WTC11 (cell line): ENCODE measurements at regions not wholly inside any gene's neighbourhood (a gene's known extent, or its start where the extent isn't known, plus 50 kb on each side); places are given as distances from the start of the nearest gene placed in this dataset.
A peak's percentile ranks its signal among the peaks of the same experiment; 100 is the strongest.

Experiments used
- ATAC-seq: fragments of 200-7000 bp; cut with Tn5 transposase; 2 replicates; pipeline ENCODE4 v1.10.0; 2021; ENCODE audit warnings: mild to moderate bottlenecking, moderate library complexity
- CTCF ChIA-PET: fragments of 300-600 bp; sonication (Branson Sonifier 250); formaldehyde crosslinking; loops from one replicate; lab custom pipeline; 2021; ENCODE audit warnings: antibody characterized with exemption; lab: Charles Lee
- POLR2A ChIA-PET: fragments of 350-600 bp; sonication (Branson Sonifier 250); formaldehyde crosslinking; loops from one replicate; lab custom pipeline; 2021; ENCODE audit warnings: antibody characterized with exemption; lab: Charles Lee
- DNase-seq: peaks from one replicate; pipeline ENCODE4 v3.0.0; 2021; ENCODE audit warnings: low spot score
- H3K27ac Mint-ChIP-seq: 2 replicates; pipeline ENCODE4 v1.8.0; 2021; ENCODE audit warnings: mixed read lengths
- H3K27me3 Mint-ChIP-seq: 2 replicates; pipeline ENCODE4 v1.8.0; 2021; ENCODE audit warnings: low read depth, mild to moderate bottlenecking, moderate library complexity, mixed read lengths
- H3K36me3 Mint-ChIP-seq: 2 replicates; pipeline ENCODE4 v1.8.0; 2021; ENCODE audit warnings: mixed read lengths
- H3K4me1 Mint-ChIP-seq: 2 replicates; pipeline ENCODE4 v1.8.0; 2022; ENCODE audit warnings: mixed read lengths
- H3K4me3 Mint-ChIP-seq: 2 replicates; pipeline ENCODE4 v1.8.0; 2021; ENCODE audit warnings: mild to moderate bottlenecking, moderate library complexity, mixed read lengths
- H3K9me3 Mint-ChIP-seq: 2 replicates; pipeline ENCODE4 v1.8.0; 2021; ENCODE audit warnings: mixed read lengths
- ATF1 ChIP-seq: sonication (generic); formaldehyde crosslinking; IDR thresholded peaks from 2 replicates; pipeline ENCODE4 v1.8.1; 2023; ENCODE audit warnings: mild to moderate bottlenecking, moderate library complexity, missing genetic modification reagents
- CBFB ChIP-seq: sonication (generic); formaldehyde crosslinking; IDR thresholded peaks from 2 replicates; pipeline ENCODE4 v1.8.1; 2022; ENCODE audit warnings: mild to moderate bottlenecking, low read depth, missing genetic modification reagents
- FOXP1 ChIP-seq: sonication (generic); formaldehyde crosslinking; IDR thresholded peaks from 2 replicates; pipeline ENCODE4 v1.8.0; 2022; ENCODE audit warnings: missing genetic modification reagents, mild to moderate bottlenecking, moderate library complexity, borderline replicate concordance
- GTF2I ChIP-seq: fragments of 250-450 bp; sonication (Bioruptor Pico); conservative IDR thresholded peaks from 2 replicates; pipeline ENCODE4 v1.4.0; 2021; ENCODE audit warnings: mild to moderate bottlenecking
- IRF2 ChIP-seq: sonication (generic); formaldehyde crosslinking; IDR thresholded peaks from 2 replicates; pipeline ENCODE4 v1.8.0; 2022; ENCODE audit warnings: low read depth, missing genetic modification reagents, borderline replicate concordance
- NFE2L1 ChIP-seq: sonication (generic); formaldehyde crosslinking; IDR thresholded peaks from 2 replicates; pipeline ENCODE4 v1.8.1; 2023; ENCODE audit warnings: missing genetic modification reagents
- NR2C2 ChIP-seq: sonication (generic); formaldehyde crosslinking; IDR thresholded peaks from 2 replicates; pipeline ENCODE4 v1.8.0; 2022; ENCODE audit warnings: mild to moderate bottlenecking, missing genetic modification reagents
- TEAD4 ChIP-seq: sonication (generic); formaldehyde crosslinking; IDR thresholded peaks from 2 replicates; pipeline ENCODE4 v1.8.0; 2022; ENCODE audit warnings: mild to moderate bottlenecking, missing genetic modification reagents
- ZBTB21 ChIP-seq: sonication (generic); formaldehyde crosslinking; IDR thresholded peaks from 2 replicates; pipeline ENCODE4 v1.8.1; 2023; ENCODE audit warnings: mild to moderate bottlenecking, missing genetic modification reagents, borderline replicate concordance
- TF ChIP-seq, protein P1 (sequence below): sonication (generic); formaldehyde crosslinking; IDR thresholded peaks from 2 replicates; pipeline ENCODE4 v1.8.0; 2022; ENCODE audit warnings: missing genetic modification reagents
- TF ChIP-seq, protein P2 (sequence below): sonication (generic); formaldehyde crosslinking; IDR thresholded peaks from 2 replicates; pipeline ENCODE4 v1.8.1; 2023; ENCODE audit warnings: mild to moderate bottlenecking, moderate library complexity, missing genetic modification reagents
- TF ChIP-seq, protein P3 (sequence below): sonication (generic); formaldehyde crosslinking; IDR thresholded peaks from 2 replicates; pipeline ENCODE4 v1.8.0; 2023; ENCODE audit warnings: missing genetic modification reagents
- TF ChIP-seq, protein P4 (sequence below): fragments of 250-450 bp; sonication (Bioruptor Pico); IDR thresholded peaks from 2 replicates; pipeline ENCODE4 v1.8.0; 2021; ENCODE audit warnings: mild to moderate bottlenecking
- TF ChIP-seq, protein P5 (sequence below): sonication (generic); formaldehyde crosslinking; IDR thresholded peaks from 2 replicates; pipeline ENCODE4 v1.8.0; 2022; ENCODE audit warnings: mild to moderate bottlenecking, missing genetic modification reagents
- TF ChIP-seq, protein P6 (sequence below): sonication (generic); formaldehyde crosslinking; IDR thresholded peaks from 2 replicates; pipeline ENCODE4 v1.8.0; 2022; ENCODE audit warnings: mild to moderate bottlenecking, missing genetic modification reagents

DNA sequence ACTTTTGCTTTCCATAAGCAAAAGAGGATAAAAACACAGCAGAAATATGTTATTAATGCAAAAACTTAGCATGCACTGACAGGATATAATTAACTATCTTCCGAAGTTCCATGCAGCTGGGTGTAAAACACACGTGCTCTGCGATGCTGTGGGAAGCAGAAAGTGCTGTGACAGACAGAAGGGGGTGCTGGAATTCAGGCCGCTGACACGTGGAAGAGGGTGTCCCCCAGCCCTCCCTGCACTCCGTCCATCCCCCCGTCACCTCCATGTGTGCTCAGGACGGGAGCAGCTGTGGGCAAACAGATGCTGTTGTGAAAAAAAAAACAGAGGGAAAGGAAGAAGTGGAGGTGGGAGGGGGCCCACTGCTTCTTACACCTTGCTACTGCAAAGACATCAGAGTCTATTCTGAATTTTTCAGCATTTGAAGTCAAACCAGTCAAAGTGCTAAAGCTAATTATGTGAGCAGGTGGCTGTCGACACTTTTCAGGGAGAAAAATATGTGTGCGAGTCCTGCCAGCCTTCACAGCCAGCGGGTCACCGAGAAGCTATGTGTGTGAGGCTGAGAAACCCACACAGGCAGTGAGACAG lies 175.9 kb upstream of the AFDN start:
- ATAC-seq: no peak; the same call in 1 of the 2 replicates
- TF ChIP-seq GTF2I (CRISPR knock-in tag) (no peak), ATF1 (CRISPR knock-in tag) (no peak)
- TF ChIP-seq, protein P1, sequence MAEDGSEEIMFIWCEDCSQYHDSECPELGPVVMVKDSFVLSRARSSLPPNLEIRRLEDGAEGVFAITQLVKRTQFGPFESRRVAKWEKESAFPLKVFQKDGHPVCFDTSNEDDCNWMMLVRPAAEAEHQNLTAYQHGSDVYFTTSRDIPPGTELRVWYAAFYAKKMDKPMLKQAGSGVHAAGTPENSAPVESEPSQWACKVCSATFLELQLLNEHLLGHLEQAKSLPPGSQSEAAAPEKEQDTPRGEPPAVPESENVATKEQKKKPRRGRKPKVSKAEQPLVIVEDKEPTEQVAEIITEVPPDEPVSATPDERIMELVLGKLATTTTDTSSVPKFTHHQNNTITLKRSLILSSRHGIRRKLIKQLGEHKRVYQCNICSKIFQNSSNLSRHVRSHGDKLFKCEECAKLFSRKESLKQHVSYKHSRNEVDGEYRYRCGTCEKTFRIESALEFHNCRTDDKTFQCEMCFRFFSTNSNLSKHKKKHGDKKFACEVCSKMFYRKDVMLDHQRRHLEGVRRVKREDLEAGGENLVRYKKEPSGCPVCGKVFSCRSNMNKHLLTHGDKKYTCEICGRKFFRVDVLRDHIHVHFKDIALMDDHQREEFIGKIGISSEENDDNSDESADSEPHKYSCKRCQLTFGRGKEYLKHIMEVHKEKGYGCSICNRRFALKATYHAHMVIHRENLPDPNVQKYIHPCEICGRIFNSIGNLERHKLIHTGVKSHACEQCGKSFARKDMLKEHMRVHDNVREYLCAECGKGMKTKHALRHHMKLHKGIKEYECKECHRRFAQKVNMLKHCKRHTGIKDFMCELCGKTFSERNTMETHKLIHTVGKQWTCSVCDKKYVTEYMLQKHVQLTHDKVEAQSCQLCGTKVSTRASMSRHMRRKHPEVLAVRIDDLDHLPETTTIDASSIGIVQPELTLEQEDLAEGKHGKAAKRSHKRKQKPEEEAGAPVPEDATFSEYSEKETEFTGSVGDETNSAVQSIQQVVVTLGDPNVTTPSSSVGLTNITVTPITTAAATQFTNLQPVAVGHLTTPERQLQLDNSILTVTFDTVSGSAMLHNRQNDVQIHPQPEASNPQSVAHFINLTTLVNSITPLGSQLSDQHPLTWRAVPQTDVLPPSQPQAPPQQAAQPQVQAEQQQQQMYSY (CRISPR knock-in tag): no peak
- TF ChIP-seq, all 79 proteins: peak for 0
- H3K4me3 Mint-ChIP-seq: no peak overlapping the region
- POLR2A ChIA-PET: no interaction called here
- H3K36me3 Mint-ChIP-seq: no peaks in the 10 kb centered on the region
- CTCF ChIA-PET: no interaction called here
- no peaks in the 10 kb centered on the region for H3K27me3 Mint-ChIP-seq
- H3K27ac Mint-ChIP-seq: no peak overlapping the region
- peaks cover 11% of the 10 kb centered on the region for H3K4me1 Mint-ChIP-seq
- H3K9me3 Mint-ChIP-seq: peaks cover 3% of the 10 kb centered on the region; the same call in 1 of the 2 replicates
- DNase-seq: no peak

DNA sequence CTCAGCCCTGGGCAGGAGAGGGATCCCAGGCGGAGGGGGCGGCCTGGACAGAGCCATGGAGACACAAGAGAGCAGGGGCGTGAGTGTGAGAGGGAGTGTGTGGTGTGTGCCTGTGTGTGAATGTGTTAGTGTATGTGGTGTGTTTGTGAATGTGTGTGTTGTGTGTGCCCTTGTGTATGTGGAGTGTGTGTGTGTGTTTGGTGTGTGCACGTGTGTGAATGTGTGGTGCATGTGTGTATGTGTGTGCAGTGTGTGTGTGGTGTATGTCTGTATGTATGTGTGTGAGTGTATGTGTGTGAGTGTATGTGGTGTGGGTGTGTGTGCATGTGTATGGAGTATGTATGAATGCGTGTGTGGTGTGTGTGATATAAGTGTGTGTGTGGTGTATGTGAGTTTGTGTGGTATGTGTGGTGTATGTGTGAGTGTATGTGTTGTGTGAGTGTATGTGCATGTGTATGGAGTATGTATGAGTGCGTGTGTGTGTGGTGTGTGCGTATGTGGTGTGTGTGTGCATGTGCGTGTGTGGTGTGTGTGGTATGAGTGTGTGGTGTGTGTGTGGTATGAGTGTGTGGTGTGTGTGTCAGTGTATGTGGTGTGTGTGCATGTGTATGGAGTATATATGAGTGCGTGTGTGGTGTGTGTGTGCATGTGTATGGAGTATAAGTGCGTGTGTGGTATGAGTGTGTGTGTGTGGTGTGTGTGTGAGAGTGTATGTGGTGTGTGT lies 175.2 kb upstream of the AFDN start:
- POLR2A ChIA-PET: no interaction called here
- TF ChIP-seq CBFB (CRISPR knock-in tag) (no peak), NFE2L1 (CRISPR knock-in tag) (peak; percentile 55; the same call in 1 of the 2 replicates)
- H3K36me3 Mint-ChIP-seq: no peaks in the 10 kb centered on the region
- no peak overlapping the region for H3K27ac Mint-ChIP-seq
- no peaks in the 10 kb centered on the region for H3K27me3 Mint-ChIP-seq
- peaks cover 3% of the 10 kb centered on the region; the same call in 1 of the 2 replicates for H3K9me3 Mint-ChIP-seq
- no peak overlapping the region for H3K4me3 Mint-ChIP-seq
- CTCF ChIA-PET: no interaction called here
- DNase-seq (no peak), ATAC-seq (no peak)
- H3K4me1 Mint-ChIP-seq: peaks cover 11% of the 10 kb centered on the region

DNA sequence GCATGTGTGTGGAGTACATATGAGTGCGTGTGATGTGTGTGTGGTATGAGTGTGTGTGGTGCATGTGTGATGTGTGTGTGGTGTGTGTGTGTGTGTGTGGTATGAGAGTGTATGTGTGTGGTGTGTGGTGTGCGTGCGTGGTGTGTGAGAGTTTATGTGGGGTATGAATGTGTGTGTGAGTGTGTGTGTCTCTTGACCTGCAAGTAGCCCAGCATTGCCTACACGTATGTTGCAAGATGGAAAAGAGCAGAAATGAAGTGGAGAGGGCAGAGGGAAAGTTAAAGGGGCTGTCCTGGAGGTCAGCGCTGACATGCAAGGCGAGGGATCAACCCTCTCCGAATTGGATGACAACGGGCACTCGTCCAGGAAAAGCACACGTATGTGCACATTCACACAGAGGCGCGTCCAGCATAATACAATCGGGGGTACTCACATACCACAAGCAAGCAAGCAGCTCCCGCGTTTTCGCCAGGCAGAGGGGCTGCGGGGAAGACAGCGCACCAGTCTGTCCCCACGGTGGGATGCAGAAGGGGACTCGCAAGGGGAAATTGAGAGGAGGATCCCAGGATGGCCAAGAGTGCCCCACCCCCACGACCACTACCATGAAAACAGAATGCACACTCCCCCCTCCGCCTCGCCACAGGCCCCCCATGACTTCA lies 174.5 kb upstream of the AFDN start:
- DNase-seq: no peak
- Mint-ChIP-seq H3K36me3 (no peaks in the 10 kb centered on the region), H3K4me3 (no peak overlapping the region), H3K27me3 (no peaks in the 10 kb centered on the region), H3K27ac (no peak overlapping the region), H3K9me3 (peaks cover 3% of the 10 kb centered on the region; the same call in 1 of the 2 replicates), H3K4me1 (peaks cover 8% of the 10 kb centered on the region)
- no peak for ATAC-seq
- ChIA-PET CTCF (no interaction called here), POLR2A (no interaction called here)
- TF ChIP-seq FOXP1 (CRISPR knock-in tag) (no peak), ATF1 (CRISPR knock-in tag) (no peak), IRF2 (no peak), ZBTB21 (CRISPR knock-in tag) (no peak), TEAD4 (no peak), NR2C2 (no peak)
- TF ChIP-seq, protein P2, sequence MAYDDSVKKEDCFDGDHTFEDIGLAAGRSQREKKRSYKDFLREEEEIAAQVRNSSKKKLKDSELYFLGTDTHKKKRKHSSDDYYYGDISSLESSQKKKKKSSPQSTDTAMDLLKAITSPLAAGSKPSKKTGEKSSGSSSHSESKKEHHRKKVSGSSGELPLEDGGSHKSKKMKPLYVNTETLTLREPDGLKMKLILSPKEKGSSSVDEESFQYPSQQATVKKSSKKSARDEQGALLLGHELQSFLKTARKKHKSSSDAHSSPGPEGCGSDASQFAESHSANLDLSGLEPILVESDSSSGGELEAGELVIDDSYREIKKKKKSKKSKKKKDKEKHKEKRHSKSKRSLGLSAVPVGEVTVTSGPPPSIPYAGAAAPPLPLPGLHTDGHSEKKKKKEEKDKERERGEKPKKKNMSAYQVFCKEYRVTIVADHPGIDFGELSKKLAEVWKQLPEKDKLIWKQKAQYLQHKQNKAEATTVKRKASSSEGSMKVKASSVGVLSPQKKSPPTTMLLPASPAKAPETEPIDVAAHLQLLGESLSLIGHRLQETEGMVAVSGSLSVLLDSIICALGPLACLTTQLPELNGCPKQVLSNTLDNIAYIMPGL (CRISPR knock-in tag): no peak
- TF ChIP-seq, protein P3, sequence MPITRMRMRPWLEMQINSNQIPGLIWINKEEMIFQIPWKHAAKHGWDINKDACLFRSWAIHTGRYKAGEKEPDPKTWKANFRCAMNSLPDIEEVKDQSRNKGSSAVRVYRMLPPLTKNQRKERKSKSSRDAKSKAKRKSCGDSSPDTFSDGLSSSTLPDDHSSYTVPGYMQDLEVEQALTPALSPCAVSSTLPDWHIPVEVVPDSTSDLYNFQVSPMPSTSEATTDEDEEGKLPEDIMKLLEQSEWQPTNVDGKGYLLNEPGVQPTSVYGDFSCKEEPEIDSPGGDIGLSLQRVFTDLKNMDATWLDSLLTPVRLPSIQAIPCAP (CRISPR knock-in tag): no peak
- TF ChIP-seq, protein P4, sequence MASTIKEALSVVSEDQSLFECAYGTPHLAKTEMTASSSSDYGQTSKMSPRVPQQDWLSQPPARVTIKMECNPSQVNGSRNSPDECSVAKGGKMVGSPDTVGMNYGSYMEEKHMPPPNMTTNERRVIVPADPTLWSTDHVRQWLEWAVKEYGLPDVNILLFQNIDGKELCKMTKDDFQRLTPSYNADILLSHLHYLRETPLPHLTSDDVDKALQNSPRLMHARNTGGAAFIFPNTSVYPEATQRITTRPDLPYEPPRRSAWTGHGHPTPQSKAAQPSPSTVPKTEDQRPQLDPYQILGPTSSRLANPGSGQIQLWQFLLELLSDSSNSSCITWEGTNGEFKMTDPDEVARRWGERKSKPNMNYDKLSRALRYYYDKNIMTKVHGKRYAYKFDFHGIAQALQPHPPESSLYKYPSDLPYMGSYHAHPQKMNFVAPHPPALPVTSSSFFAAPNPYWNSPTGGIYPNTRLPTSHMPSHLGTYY: no peak
- TF ChIP-seq, protein P5, sequence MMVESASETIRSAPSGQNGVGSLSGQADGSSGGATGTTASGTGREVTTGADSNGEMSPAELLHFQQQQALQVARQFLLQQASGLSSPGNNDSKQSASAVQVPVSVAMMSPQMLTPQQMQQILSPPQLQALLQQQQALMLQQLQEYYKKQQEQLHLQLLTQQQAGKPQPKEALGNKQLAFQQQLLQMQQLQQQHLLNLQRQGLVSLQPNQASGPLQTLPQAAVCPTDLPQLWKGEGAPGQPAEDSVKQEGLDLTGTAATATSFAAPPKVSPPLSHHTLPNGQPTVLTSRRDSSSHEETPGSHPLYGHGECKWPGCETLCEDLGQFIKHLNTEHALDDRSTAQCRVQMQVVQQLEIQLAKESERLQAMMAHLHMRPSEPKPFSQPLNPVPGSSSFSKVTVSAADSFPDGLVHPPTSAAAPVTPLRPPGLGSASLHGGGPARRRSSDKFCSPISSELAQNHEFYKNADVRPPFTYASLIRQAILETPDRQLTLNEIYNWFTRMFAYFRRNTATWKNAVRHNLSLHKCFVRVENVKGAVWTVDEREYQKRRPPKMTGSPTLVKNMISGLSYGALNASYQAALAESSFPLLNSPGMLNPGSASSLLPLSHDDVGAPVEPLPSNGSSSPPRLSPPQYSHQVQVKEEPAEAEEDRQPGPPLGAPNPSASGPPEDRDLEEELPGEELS (CRISPR knock-in tag): no peak
- TF ChIP-seq, protein P6, sequence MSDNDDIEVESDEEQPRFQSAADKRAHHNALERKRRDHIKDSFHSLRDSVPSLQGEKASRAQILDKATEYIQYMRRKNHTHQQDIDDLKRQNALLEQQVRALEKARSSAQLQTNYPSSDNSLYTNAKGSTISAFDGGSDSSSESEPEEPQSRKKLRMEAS (CRISPR knock-in tag): no peak
- TF ChIP-seq, protein P1 (CRISPR knock-in tag): no peak
